GM19463 (cell line): ENCODE measurements at regions not wholly inside any gene's neighbourhood (a gene's known extent, or its start where the extent isn't known, plus 50 kb on each side); places are given as distances from the start of the nearest gene placed in this dataset.
"Not testable (repeated sequence)": the region's sequence is repeated elsewhere in the genome, so short reads cannot be mapped to it uniquely, and the experiment has no call there.

Experiments used
- ATAC-seq: cut with Tn5 transposase; IDR thresholded peaks from one replicate; pipeline ENCODE4 v1.9.1; 2021; ENCODE audit warnings: mild to moderate bottlenecking, moderate library complexity; ENCODE audit not compliant: unreplicated experiment

- ATAC-seq, result peak; percentile 87
Measured at GRCh38 chr7:81839708-81840369, 70.0 kb upstream of the HGF start.

GRCh38 chr7:81833401-81833800 lies 63.6 kb upstream of the HGF start:
- ATAC-seq, result no peak

- no peak for ATAC-seq
Measured at GRCh38 chr7:81831883-81832282, 62.0 kb upstream of the HGF start.

GRCh38 chr7:81829511-81829910 lies 59.7 kb upstream of the HGF start:
- ATAC-seq, result not testable (repeated sequence)

GRCh38 chr7:81822811-81823210 lies 53.0 kb upstream of the HGF start:
- ATAC-seq, result no peak

- ATAC-seq, result no peak
Measured at GRCh38 chr7:81819861-81820260, 50.0 kb upstream of the HGF start.
